ENCODE measurements at regions not wholly inside any gene's neighbourhood (a gene's known extent, or its start where the extent isn't known, plus 50 kb on each side); places are given as distances from the start of the nearest gene placed in this dataset.

DNA sequence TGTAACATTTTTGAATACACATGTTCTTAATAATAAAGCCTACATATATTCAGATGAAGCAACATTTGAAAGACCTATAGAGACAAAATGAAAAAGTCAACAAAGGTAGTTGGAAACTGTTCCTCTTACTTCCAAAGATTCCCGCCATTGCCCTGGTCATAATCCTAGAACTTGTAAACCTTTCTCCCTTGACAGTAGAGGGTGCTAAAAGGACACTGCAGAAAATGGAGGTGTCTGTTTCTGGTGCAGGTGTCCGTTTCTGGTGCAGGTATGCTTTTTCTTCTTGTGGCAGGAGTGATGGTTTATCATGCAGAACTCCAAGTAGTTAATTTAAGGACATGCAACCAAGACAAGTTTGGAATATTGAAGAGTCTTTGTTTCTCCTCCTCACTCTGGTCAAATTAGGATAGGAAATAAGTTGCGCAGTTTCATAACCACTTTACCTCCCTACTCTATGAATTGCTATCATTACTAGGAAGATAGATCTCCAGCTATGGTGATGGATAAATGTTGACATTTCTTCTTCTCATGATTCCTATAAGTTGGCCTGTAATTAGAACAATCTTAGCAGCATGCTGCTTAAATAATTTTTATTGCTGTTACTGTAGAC is 56.0 kb upstream of the FAM174A start:
- no peaks in the 10 kb centered on the region for H3K36me3 ChIP-seq (ENCODE audit: control insufficient read depth in 3 of 3, insufficient read depth in 3 of 3, low read length in 3 of 3)
- H3K9me3 ChIP-seq (ENCODE audit: control insufficient read depth in 3 of 3, low read length in 3 of 3) = no peaks in the 10 kb centered on the region
- no peak overlapping the region for H3K9ac ChIP-seq (ENCODE audit: low read depth in 1 of 3, low read length in 3 of 3)
- H3K4me1 ChIP-seq (ENCODE audit: control insufficient read depth in 3 of 3, insufficient read depth in 3 of 3, low read length in 3 of 3) = no peaks in the 10 kb centered on the region
- no peaks in the 10 kb centered on the region for H3K27me3 ChIP-seq (ENCODE audit: control insufficient read depth in 3 of 3, insufficient read depth in 3 of 3, low read length in 3 of 3)
- H3K27ac ChIP-seq (ENCODE audit: low read depth, low read length) = no peak overlapping the region
- H3K4me3 ChIP-seq (ENCODE audit: low read length in 3 of 3) = no peak overlapping the region

DNA sequence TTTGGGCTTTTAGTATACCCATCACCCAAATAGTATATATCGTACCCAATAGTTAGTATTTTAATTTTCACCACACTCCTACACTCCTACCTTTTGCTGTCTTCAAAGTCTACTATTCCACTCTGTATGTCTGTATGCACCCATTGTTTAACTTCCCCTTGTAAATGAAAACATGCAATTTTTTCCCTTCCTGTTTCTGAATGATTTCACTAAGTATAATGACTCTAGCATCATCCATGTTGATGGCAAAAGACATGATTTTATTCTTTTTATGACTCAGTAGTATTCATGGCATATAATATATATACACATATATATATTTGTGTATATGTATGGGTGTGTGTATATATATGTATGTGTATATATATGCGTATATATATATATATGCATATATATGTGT is 63.1 kb upstream of the FAM174A start:
- no peaks in the 10 kb centered on the region for H3K4me1 ChIP-seq (ENCODE audit: control insufficient read depth in 3 of 3, insufficient read depth in 3 of 3, low read length in 3 of 3)
- no peak overlapping the region for H3K9ac ChIP-seq (ENCODE audit: low read depth in 1 of 3, low read length in 3 of 3)
- no peaks in the 10 kb centered on the region for H3K27me3 ChIP-seq (ENCODE audit: control insufficient read depth in 3 of 3, insufficient read depth in 3 of 3, low read length in 3 of 3)
- H3K36me3 ChIP-seq (ENCODE audit: control insufficient read depth in 3 of 3, insufficient read depth in 3 of 3, low read length in 3 of 3) = no peaks in the 10 kb centered on the region
- H3K4me3 ChIP-seq (ENCODE audit: low read length in 3 of 3) = no peak overlapping the region
- no peak overlapping the region for H3K27ac ChIP-seq (ENCODE audit: low read depth, low read length)
- no peaks in the 10 kb centered on the region for H3K9me3 ChIP-seq (ENCODE audit: control insufficient read depth in 3 of 3, low read length in 3 of 3)

DNA sequence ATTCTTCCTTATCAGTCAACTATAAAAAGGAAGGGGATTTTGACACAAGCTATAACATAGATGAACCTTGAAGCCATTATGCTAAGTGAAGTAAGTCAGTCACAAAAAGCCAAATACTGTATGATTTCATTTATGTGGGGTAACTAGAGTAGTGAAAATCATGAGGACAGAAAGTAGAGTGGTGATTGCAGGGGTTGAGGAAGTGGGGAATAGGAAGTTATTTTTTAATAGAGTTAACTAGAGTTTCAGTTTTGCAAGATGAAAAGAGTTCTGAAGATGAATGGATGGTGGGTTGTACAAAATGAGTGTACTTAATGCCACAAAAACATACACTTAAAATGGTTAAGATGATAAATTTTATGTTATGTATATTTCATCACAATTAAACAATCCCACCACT is 65.4 kb upstream of the FAM174A start:
- Histone ChIP-seq H3K9me3 (ENCODE audit: control insufficient read depth in 3 of 3, low read length in 3 of 3) (no peaks in the 10 kb centered on the region), H3K27ac (ENCODE audit: low read depth, low read length) (no peak overlapping the region), H3K4me1 (ENCODE audit: control insufficient read depth in 3 of 3, insufficient read depth in 3 of 3, low read length in 3 of 3) (no peaks in the 10 kb centered on the region), H3K27me3 (ENCODE audit: control insufficient read depth in 3 of 3, insufficient read depth in 3 of 3, low read length in 3 of 3) (no peaks in the 10 kb centered on the region), H3K9ac (ENCODE audit: low read depth in 1 of 3, low read length in 3 of 3) (no peak overlapping the region), H3K4me3 (ENCODE audit: low read length in 3 of 3) (no peak overlapping the region), H3K36me3 (ENCODE audit: control insufficient read depth in 3 of 3, insufficient read depth in 3 of 3, low read length in 3 of 3) (no peaks in the 10 kb centered on the region)

DNA sequence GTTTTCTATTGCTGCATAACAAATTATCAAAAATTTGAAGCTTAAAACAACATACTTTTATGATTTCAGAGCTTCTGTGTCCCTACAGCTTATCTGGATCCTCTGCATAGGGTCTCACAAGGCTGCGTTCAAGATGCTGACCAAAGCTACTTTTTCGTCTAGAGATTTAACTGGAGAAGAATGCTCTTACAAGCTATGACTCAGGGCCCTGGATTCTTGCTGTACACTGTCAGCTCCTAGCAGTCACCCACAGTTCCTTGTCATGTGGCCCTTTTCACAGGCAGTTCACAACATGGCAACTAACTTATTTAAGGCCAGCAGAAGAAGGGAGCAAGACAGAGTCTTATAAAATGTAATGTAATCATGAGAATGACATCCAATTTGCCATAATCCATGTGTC is 70.8 kb upstream of the FAM174A start:
- Histone ChIP-seq H3K4me3 (ENCODE audit: low read length in 3 of 3) (no peak overlapping the region), H3K36me3 (ENCODE audit: control insufficient read depth in 3 of 3, insufficient read depth in 3 of 3, low read length in 3 of 3) (no peaks in the 10 kb centered on the region), H3K9me3 (ENCODE audit: control insufficient read depth in 3 of 3, low read length in 3 of 3) (no peaks in the 10 kb centered on the region), H3K27me3 (ENCODE audit: control insufficient read depth in 3 of 3, insufficient read depth in 3 of 3, low read length in 3 of 3) (no peaks in the 10 kb centered on the region), H3K9ac (ENCODE audit: low read depth in 1 of 3, low read length in 3 of 3) (no peak overlapping the region), H3K4me1 (ENCODE audit: control insufficient read depth in 3 of 3, insufficient read depth in 3 of 3, low read length in 3 of 3) (no peaks in the 10 kb centered on the region), H3K27ac (ENCODE audit: low read depth, low read length) (no peak overlapping the region)

DNA sequence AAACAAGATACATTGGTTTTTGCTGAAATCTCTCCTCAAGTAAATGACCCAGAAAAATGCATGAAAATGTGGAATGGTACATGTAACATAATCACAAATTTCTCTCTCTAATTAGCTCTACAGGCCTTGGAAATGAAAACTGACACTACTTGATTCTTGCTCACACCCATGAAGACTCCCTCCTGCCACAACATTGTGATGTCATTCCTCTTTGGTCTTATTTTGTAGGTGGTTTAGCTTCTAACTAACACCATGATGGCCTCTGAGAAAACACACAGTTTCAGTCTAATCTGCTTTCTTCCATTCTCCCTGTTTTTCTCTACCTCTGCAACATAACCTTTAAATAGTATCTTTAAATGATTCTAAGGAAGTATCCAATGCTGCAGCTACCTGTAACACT is 78.6 kb upstream of the FAM174A start:
- no peak overlapping the region for H3K27ac ChIP-seq (ENCODE audit: low read depth, low read length)
- H3K27me3 ChIP-seq (ENCODE audit: control insufficient read depth in 3 of 3, insufficient read depth in 3 of 3, low read length in 3 of 3) = no peaks in the 10 kb centered on the region
- H3K9ac ChIP-seq (ENCODE audit: low read depth in 1 of 3, low read length in 3 of 3) = no peak overlapping the region
- H3K9me3 ChIP-seq (ENCODE audit: control insufficient read depth in 3 of 3, low read length in 3 of 3) = no peaks in the 10 kb centered on the region
- no peaks in the 10 kb centered on the region for H3K4me1 ChIP-seq (ENCODE audit: control insufficient read depth in 3 of 3, insufficient read depth in 3 of 3, low read length in 3 of 3)
- H3K4me3 ChIP-seq (ENCODE audit: low read length in 3 of 3) = no peak overlapping the region
- no peaks in the 10 kb centered on the region for H3K36me3 ChIP-seq (ENCODE audit: control insufficient read depth in 3 of 3, insufficient read depth in 3 of 3, low read length in 3 of 3)

DNA sequence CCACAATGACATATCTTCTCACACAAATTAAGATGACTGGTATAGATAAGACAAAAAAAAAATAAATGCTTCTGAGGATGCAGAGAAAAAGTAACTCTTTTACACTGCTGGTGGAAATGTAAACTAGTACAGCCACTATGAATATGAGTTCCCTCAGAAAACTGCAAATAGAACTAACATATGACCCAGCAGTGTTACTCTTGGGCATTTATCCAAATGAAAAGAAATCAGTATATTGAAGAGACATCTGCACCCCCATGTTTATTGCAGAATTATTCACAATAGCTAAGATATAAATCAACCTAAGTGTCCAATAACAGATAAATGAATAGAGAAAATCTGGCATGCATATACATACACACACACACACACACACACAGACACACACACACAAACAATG is 83.0 kb upstream of the FAM174A start:
- H3K9ac ChIP-seq (ENCODE audit: low read depth in 1 of 3, low read length in 3 of 3) = no peak overlapping the region
- no peak overlapping the region for H3K4me3 ChIP-seq (ENCODE audit: low read length in 3 of 3)
- H3K36me3 ChIP-seq (ENCODE audit: control insufficient read depth in 3 of 3, insufficient read depth in 3 of 3, low read length in 3 of 3) = no peaks in the 10 kb centered on the region
- no peaks in the 10 kb centered on the region for H3K27me3 ChIP-seq (ENCODE audit: control insufficient read depth in 3 of 3, insufficient read depth in 3 of 3, low read length in 3 of 3)
- no peaks in the 10 kb centered on the region for H3K4me1 ChIP-seq (ENCODE audit: control insufficient read depth in 3 of 3, insufficient read depth in 3 of 3, low read length in 3 of 3)
- H3K9me3 ChIP-seq (ENCODE audit: control insufficient read depth in 3 of 3, low read length in 3 of 3) = no peaks in the 10 kb centered on the region
- no peak overlapping the region for H3K27ac ChIP-seq (ENCODE audit: low read depth, low read length)

DNA sequence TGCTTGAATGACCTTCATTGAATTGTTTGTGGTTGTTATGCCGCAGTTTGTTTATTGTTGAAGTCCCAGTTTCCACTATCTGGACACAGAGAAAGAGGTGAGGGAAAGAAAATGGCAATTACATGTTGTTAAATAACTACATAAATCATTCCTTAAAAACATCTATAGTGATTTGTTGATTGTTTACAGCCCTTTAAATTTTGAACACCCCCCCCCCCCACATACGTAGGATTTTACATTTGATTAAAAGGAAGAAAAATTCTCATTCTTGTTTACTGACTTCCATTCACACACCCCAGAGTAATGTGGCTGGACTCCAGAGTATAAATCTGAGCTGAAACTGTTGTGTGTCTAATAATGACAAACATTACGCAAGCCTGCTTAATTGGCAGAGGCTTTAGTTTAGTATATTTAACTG is 87.1 kb upstream of the FAM174A start:
- Histone ChIP-seq H3K4me1 (ENCODE audit: control insufficient read depth in 3 of 3, insufficient read depth in 3 of 3, low read length in 3 of 3) (no peaks in the 10 kb centered on the region), H3K27ac (ENCODE audit: low read depth, low read length) (no peak overlapping the region), H3K9me3 (ENCODE audit: control insufficient read depth in 3 of 3, low read length in 3 of 3) (no peaks in the 10 kb centered on the region), H3K9ac (ENCODE audit: low read depth in 1 of 3, low read length in 3 of 3) (no peak overlapping the region), H3K4me3 (ENCODE audit: low read length in 3 of 3) (no peak overlapping the region), H3K36me3 (ENCODE audit: control insufficient read depth in 3 of 3, insufficient read depth in 3 of 3, low read length in 3 of 3) (no peaks in the 10 kb centered on the region), H3K27me3 (ENCODE audit: control insufficient read depth in 3 of 3, insufficient read depth in 3 of 3, low read length in 3 of 3) (no peaks in the 10 kb centered on the region)

DNA sequence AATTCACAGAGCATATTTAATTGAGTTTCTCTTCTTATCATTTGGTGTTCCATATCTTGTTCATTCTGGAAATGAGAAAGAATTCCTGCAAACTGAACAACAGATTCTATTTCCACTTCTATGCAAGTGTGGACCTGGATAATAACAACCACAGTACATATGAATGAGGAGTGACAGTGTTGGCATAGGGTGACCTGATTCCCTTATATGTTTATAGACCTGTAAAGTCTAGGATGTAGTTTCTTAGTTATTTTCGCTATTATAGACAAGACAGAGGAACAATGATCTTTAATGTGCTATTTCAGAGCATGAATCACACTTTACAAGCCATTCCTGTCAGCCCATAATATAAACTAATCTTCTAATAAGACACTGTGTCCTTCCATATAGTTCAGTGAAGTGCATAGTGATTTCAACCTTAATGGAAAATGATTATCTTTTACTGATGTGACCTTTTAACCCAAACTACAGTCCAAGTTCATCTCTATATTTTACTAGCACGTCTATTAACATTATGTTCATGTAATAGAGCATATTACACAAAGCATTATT is 88.2 kb upstream of the FAM174A start:
- Histone ChIP-seq H3K27ac (ENCODE audit: low read depth, low read length) (no peak overlapping the region), H3K4me1 (ENCODE audit: control insufficient read depth in 3 of 3, insufficient read depth in 3 of 3, low read length in 3 of 3) (no peaks in the 10 kb centered on the region), H3K9ac (ENCODE audit: low read depth in 1 of 3, low read length in 3 of 3) (no peak overlapping the region), H3K36me3 (ENCODE audit: control insufficient read depth in 3 of 3, insufficient read depth in 3 of 3, low read length in 3 of 3) (no peaks in the 10 kb centered on the region), H3K9me3 (ENCODE audit: control insufficient read depth in 3 of 3, low read length in 3 of 3) (no peaks in the 10 kb centered on the region), H3K27me3 (ENCODE audit: control insufficient read depth in 3 of 3, insufficient read depth in 3 of 3, low read length in 3 of 3) (no peaks in the 10 kb centered on the region), H3K4me3 (ENCODE audit: low read length in 3 of 3) (no peak overlapping the region)

DNA sequence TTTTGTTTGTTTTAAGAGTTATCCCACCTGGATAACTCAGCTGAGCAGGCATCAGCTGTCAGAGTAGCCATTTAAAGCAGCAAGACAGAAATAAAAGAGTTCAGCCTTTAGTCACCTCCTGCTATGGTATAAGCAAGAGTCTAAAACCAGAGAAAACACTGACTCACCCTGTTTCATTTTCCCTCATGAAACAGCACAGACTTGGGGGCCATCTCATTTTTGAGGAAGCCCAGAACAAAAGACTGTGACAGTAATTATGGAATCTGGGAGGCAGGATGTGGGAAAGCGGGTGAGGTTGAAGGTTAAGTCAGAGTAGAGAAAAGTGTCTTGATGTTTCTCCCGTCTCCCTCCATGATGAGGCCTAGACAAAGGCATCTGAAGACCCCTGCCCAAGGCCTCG is 90.2 kb upstream of the FAM174A start:
- Histone ChIP-seq H3K9ac (ENCODE audit: low read depth in 1 of 3, low read length in 3 of 3) (no peak overlapping the region), H3K9me3 (ENCODE audit: control insufficient read depth in 3 of 3, low read length in 3 of 3) (no peaks in the 10 kb centered on the region), H3K36me3 (ENCODE audit: control insufficient read depth in 3 of 3, insufficient read depth in 3 of 3, low read length in 3 of 3) (no peaks in the 10 kb centered on the region), H3K4me1 (ENCODE audit: control insufficient read depth in 3 of 3, insufficient read depth in 3 of 3, low read length in 3 of 3) (no peaks in the 10 kb centered on the region), H3K27me3 (ENCODE audit: control insufficient read depth in 3 of 3, insufficient read depth in 3 of 3, low read length in 3 of 3) (no peaks in the 10 kb centered on the region), H3K4me3 (ENCODE audit: low read length in 3 of 3) (no peak overlapping the region), H3K27ac (ENCODE audit: low read depth, low read length) (no peak overlapping the region)

DNA sequence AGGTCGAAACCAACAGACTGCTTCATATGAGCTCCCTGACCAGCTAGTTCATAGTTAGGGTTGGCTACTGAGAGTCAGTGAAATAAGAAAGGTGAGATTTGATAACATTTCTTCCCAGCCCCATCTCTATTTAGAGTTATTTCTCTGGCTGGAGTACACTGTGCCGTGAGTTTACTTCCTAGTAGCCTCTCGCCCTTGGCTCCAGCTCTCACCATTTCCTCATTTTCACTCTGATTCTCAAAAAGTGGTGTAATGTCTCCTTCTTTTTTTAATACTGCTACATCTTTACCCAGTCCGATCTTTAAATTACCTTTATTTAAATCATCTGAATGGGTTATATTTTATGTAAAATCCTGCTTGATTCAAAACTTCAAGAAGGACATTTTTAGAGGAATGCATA is 100.4 kb upstream of the FAM174A start:
- Histone ChIP-seq H3K36me3 (ENCODE audit: control insufficient read depth in 3 of 3, insufficient read depth in 3 of 3, low read length in 3 of 3) (no peaks in the 10 kb centered on the region), H3K27ac (ENCODE audit: low read depth, low read length) (no peak overlapping the region)

More for the DNA sequence above, 100.4 kb upstream of the FAM174A start:
- no peak overlapping the region for H3K4me3 ChIP-seq (ENCODE audit: low read length in 3 of 3)
- no peaks in the 10 kb centered on the region for H3K27me3 ChIP-seq (ENCODE audit: control insufficient read depth in 3 of 3, insufficient read depth in 3 of 3, low read length in 3 of 3)
- no peaks in the 10 kb centered on the region for H3K4me1 ChIP-seq (ENCODE audit: control insufficient read depth in 3 of 3, insufficient read depth in 3 of 3, low read length in 3 of 3)
- H3K9me3 ChIP-seq (ENCODE audit: control insufficient read depth in 3 of 3, low read length in 3 of 3) = no peaks in the 10 kb centered on the region
- H3K9ac ChIP-seq (ENCODE audit: low read depth in 1 of 3, low read length in 3 of 3) = no peak overlapping the region
